HG03442 (cell line): ENCODE measurements at regions not wholly inside any gene's neighbourhood (a gene's known extent, or its start where the extent isn't known, plus 50 kb on each side); places are given as distances from the start of the nearest gene placed in this dataset.

ENCODE experiments used
- ATAC-seq: cut with Tn5 transposase; IDR thresholded peaks from one replicate; pipeline ENCODE4 v1.9.1; 2021; ENCODE audit warnings: mild to moderate bottlenecking, moderate library complexity; ENCODE audit not compliant: unreplicated experiment

GRCh38 chr15:77771616-77772015, 138.9 kb upstream of the LINGO1 start:
- ATAC-seq: no peak

- ATAC-seq: no peak
Observed at GRCh38 chr15:77769700-77770099, 137.0 kb upstream of the LINGO1 start.

- ATAC-seq: no peak
Observed at GRCh38 chr15:77768521-77769078, 135.9 kb upstream of the LINGO1 start.

GRCh38 chr15:77768107-77768506, 135.4 kb upstream of the LINGO1 start:
- no peak for ATAC-seq

- ATAC-seq: no peak
Observed at GRCh38 chr15:77764095-77764494, 131.4 kb upstream of the LINGO1 start.

GRCh38 chr15:77762747-77763355, 130.1 kb upstream of the LINGO1 start:
- ATAC-seq: no peak

- no peak for ATAC-seq
Observed at GRCh38 chr15:77759896-77760592, 127.3 kb upstream of the LINGO1 start.

- ATAC-seq: no peak
Observed at GRCh38 chr15:77753939-77754338, 121.2 kb upstream of the LINGO1 start.

- no peak for ATAC-seq
Observed at GRCh38 chr15:77753281-77753873, 120.7 kb upstream of the LINGO1 start.

- ATAC-seq: no peak
Observed at GRCh38 chr15:77749998-77750540, 117.4 kb upstream of the LINGO1 start.

- no peak for ATAC-seq
Observed at GRCh38 chr15:77749236-77749997, 116.7 kb upstream of the LINGO1 start.

- no peak for ATAC-seq
Observed at GRCh38 chr15:77748078-77749064, 115.7 kb upstream of the LINGO1 start.

- ATAC-seq: no peak
Observed at GRCh38 chr15:77747175-77748077, 114.7 kb upstream of the LINGO1 start.

GRCh38 chr15:77746254-77747174, 113.8 kb upstream of the LINGO1 start:
- ATAC-seq: no peak

- no peak for ATAC-seq
Observed at GRCh38 chr15:77744398-77744797, 111.7 kb upstream of the LINGO1 start.

GRCh38 chr15:77742570-77742969, 109.9 kb upstream of the LINGO1 start:
- ATAC-seq: no peak

GRCh38 chr15:77742127-77742526, 109.4 kb upstream of the LINGO1 start:
- no peak for ATAC-seq

GRCh38 chr15:77741106-77741505, 108.4 kb upstream of the LINGO1 start:
- ATAC-seq: no peak
